Activated B cell treated with CpG ODN at 0.5 μM for 24 hours (primary cell): ENCODE measurements at regions not wholly inside any gene's neighbourhood (a gene's known extent, or its start where the extent isn't known, plus 50 kb on each side); places are given as distances from the start of the nearest gene placed in this dataset.

Experiments used
- ATAC-seq: fragments of 200-7000 bp; cut with Tn5 transposase; one replicate; pipeline ENCODE4 v1.10.0; 2021; ENCODE audit warnings: low read depth, mild to moderate bottlenecking, moderate library complexity
- CTCF ChIA-PET: fragments of 350-600 bp; sonication (Branson Sonifier 250); formaldehyde crosslinking; loops from one replicate; lab custom pipeline; 2021; ENCODE audit warnings: antibody characterized with exemption; lab: Charles Lee
- POLR2A ChIA-PET: fragments of 350-600 bp; sonication (Branson Sonifier 250); formaldehyde crosslinking; loops from one replicate; lab custom pipeline; 2021; ENCODE audit warnings: antibody characterized with exemption; lab: Charles Lee
- DNase-seq: peaks from one replicate; pipeline ENCODE4 v3.0.0; 2022
- H3K27ac Mint-ChIP-seq: one replicate; pipeline ENCODE4 v1.8.0; 2020; ENCODE audit warnings: mixed read lengths
- H3K27me3 Mint-ChIP-seq: one replicate; pipeline ENCODE4 v1.8.0; 2021; ENCODE audit warnings: mixed read lengths
- H3K36me3 Mint-ChIP-seq: one replicate; pipeline ENCODE4 v1.8.0; 2021; ENCODE audit warnings: low read depth, mixed read lengths
- H3K4me1 Mint-ChIP-seq: one replicate; pipeline ENCODE4 v1.8.0; 2021; ENCODE audit warnings: mixed read lengths
- H3K4me3 Mint-ChIP-seq: one replicate; pipeline ENCODE4 v1.8.0; 2020; ENCODE audit warnings: mild to moderate bottlenecking, mixed read lengths
- H3K9me3 Mint-ChIP-seq: one replicate; pipeline ENCODE4 v1.8.0; 2020; ENCODE audit warnings: mixed read lengths
- CTCF ChIP-seq: fragments of 200-600 bp; IDR thresholded peaks from one replicate; pipeline ENCODE4 v1.8.0; 2022; ENCODE audit warnings: antibody characterized with exemption, mild to moderate bottlenecking
- intact Hi-C: fragments of 100-400 bp; cut with micrococcal nuclease; formaldehyde crosslinking; loops from one replicate; pipeline ENCODE4 v1.15.1; 2024

GRCh38 chr22:49656291-49656851 lies 171.3 kb downstream of the BRD1 start:
- no peak for TF ChIP-seq CTCF
- POLR2A ChIA-PET, result interaction anchor here (1.1 kb wide), 1 partner anchor 268 kb away, joined by 3 read pairs; no protein-coding TSS in a partner anchor
- ATAC-seq (no peak), DNase-seq (no peak)
- H3K36me3 Mint-ChIP-seq, result peaks cover 29% of the 10 kb centered on the region
- no peaks in the 10 kb centered on the region for H3K27me3 Mint-ChIP-seq
- H3K27ac Mint-ChIP-seq, result no peak overlapping the region
- no peaks in the 10 kb centered on the region for H3K9me3 Mint-ChIP-seq
- CTCF ChIA-PET, result no interaction called here
- peaks cover 42% of the 10 kb centered on the region for H3K4me1 Mint-ChIP-seq
- peak overlapping the region; percentile 96 for H3K4me3 Mint-ChIP-seq
- intact Hi-C loops, result loop anchor here (10.0 kb wide), 1 partner anchor 268 kb away; no protein-coding TSS in a partner anchor

DNA sequence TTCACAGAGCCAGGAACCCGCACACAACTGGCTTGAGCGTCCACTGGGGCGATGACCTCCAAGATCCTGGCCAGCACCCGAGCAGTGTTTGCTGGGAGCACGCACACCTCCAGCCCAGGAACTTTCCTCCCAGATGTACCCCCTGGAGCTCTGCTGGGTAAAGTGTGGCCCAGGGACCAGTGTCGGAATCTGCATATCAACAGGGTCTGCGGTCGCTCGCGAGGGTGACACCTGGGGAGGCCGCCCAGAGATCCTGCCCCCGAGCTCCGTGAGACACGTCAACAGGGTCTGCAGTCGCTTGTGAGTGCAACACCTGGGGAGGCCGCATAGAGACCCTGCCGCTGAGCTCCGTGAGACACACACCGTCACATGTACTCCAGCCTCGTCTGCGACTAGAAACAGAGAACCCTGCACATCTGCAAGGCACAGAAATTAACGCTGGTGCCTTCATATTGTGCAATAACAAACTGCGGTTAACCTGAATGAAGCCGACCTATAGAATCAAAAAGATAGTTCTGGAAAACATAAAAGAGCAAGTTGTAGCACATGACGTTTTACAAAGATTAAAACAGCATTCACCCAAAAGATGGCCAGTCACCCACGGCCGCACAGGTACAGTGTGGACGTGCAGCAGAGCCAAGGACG lies 172.4 kb downstream of the BRD1 start:
- ChIA-PET POLR2A (no interaction called here), CTCF (no interaction called here)
- Mint-ChIP-seq H3K36me3 (peaks cover 34% of the 10 kb centered on the region), H3K4me1 (peaks cover 32% of the 10 kb centered on the region), H3K27ac (no peak overlapping the region), H3K9me3 (no peaks in the 10 kb centered on the region), H3K27me3 (no peaks in the 10 kb centered on the region), H3K4me3 (peak overlapping the region; percentile 96)
- DNase-seq (no peak), ATAC-seq (no peak)
- TF ChIP-seq CTCF, result no peak
- intact Hi-C loops, result loop anchor here (10.0 kb wide), 1 partner anchor 270 kb away; no protein-coding TSS in a partner anchor

GRCh38 chr22:49650336-49651241 lies 177.1 kb downstream of the BRD1 start:
- no peak for TF ChIP-seq CTCF
- ATAC-seq, result no peak
- Mint-ChIP-seq H3K9me3 (no peaks in the 10 kb centered on the region), H3K27ac (no peak overlapping the region), H3K4me3 (no peak overlapping the region), H3K4me1 (peaks cover 15% of the 10 kb centered on the region), H3K36me3 (peaks cover 40% of the 10 kb centered on the region), H3K27me3 (no peaks in the 10 kb centered on the region)
- no peak for DNase-seq
- ChIA-PET POLR2A (no interaction called here), CTCF (no interaction called here)
- intact Hi-C loops, result loop anchor here (10.0 kb wide), 1 partner anchor 274 kb away; no protein-coding TSS in a partner anchor

DNA sequence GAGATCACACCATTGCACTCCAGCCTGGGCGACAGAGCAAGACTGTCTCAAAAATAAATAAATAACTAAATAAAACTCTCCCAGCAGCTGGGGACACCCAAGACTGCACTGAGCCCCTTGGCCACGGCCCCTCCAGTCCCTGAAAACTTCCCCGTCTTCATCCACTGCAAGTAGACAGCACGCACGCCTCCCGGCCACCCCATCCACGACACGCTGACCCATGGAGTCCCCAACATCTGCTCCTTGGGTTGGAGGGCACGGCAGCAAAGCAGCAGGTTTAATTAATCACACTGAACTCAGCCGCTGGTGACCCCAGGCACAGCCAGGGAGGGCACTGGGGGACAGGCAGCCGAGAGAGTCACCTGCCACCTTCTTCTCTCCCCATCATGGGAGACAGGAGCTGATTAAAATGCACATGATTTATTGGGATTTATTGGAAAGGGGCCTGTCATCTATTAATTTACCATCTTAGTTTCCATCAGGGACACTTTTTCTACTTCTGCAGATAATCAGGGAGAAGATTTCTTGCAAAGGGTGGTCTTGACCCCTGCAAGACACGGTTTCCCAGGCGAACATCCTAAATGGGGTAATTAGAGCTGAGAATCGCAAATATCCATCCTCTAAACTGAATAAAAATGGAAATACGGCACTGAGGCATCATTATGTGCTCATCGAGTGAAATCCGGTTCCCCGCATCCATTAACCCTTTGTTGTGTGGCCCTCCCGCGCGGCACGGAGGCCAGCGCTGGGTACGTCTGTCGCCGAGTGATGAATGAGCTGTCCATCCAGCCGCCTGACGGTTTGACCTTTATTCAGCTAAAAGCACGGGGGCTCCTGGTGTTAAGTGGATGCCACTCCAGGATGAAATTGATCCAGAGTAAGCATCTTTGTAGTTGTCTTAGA lies 178.3 kb downstream of the BRD1 start:
- TF ChIP-seq CTCF, result no peak
- no peak overlapping the region for H3K27ac Mint-ChIP-seq
- ChIA-PET CTCF (no interaction called here), POLR2A (no interaction called here)
- H3K9me3 Mint-ChIP-seq, result no peaks in the 10 kb centered on the region
- no peak overlapping the region for H3K4me3 Mint-ChIP-seq
- no peaks in the 10 kb centered on the region for H3K27me3 Mint-ChIP-seq
- peaks cover 33% of the 10 kb centered on the region for H3K36me3 Mint-ChIP-seq
- ATAC-seq (no peak), DNase-seq (no peak)
- intact Hi-C loops, result loop anchor here (10.0 kb wide), 1 partner anchor 275 kb away; no protein-coding TSS in a partner anchor
- peaks cover 7% of the 10 kb centered on the region for H3K4me1 Mint-ChIP-seq
